DMS53 treated with DMSO at 0.1 percent for 48 hours (cell line): ENCODE measurements at regions not wholly inside any gene's neighbourhood (a gene's known extent, or its start where the extent isn't known, plus 50 kb on each side); places are given as distances from the start of the nearest gene placed in this dataset.

Experiments
- DNase-seq: peaks from one replicate; lab custom pipeline; 2025; ENCODE audit not compliant: unreplicated experiment; lab: John Stamatoyannopoulos, UW

- DNase-seq: no peak
Observed at GRCh38 chr2:199629301-199629700, 171.6 kb upstream of the SATB2 start.

- DNase-seq: peak; percentile 13
Observed at GRCh38 chr2:199627417-199627816, 169.7 kb upstream of the SATB2 start.

GRCh38 chr2:199624958-199625357 is 167.2 kb upstream of the SATB2 start:
- no peak for DNase-seq

- DNase-seq: no peak
Observed at GRCh38 chr2:199612509-199613130, 154.9 kb upstream of the SATB2 start.

GRCh38 chr2:199607914-199608313 is 150.2 kb upstream of the SATB2 start:
- DNase-seq: no peak

- DNase-seq: no peak
Observed at GRCh38 chr2:199606193-199606780, 148.5 kb upstream of the SATB2 start.

GRCh38 chr2:199603721-199604291 is 146.1 kb upstream of the SATB2 start:
- no peak for DNase-seq

GRCh38 chr2:199602896-199603717 is 145.4 kb upstream of the SATB2 start:
- no peak for DNase-seq

- peak; percentile 18 for DNase-seq
Observed at GRCh38 chr2:199602271-199602895, 144.6 kb upstream of the SATB2 start.

GRCh38 chr2:199596549-199596948 is 138.8 kb upstream of the SATB2 start:
- DNase-seq: peak; percentile 60

- no peak for DNase-seq
Observed at GRCh38 chr2:199594443-199594842, 136.7 kb upstream of the SATB2 start.

- no peak for DNase-seq
Observed at GRCh38 chr2:199591826-199592225, 134.1 kb upstream of the SATB2 start.

GRCh38 chr2:199590321-199591203 is 132.8 kb upstream of the SATB2 start:
- DNase-seq: no peak

GRCh38 chr2:199589306-199589705 is 131.6 kb upstream of the SATB2 start:
- DNase-seq: no peak

GRCh38 chr2:199588054-199588453 is 130.3 kb upstream of the SATB2 start:
- DNase-seq: no peak

GRCh38 chr2:199586646-199587045 is 128.9 kb upstream of the SATB2 start:
- DNase-seq: no peak

GRCh38 chr2:199583676-199584075 is 125.9 kb upstream of the SATB2 start:
- DNase-seq: no peak

- DNase-seq: no peak
Observed at GRCh38 chr2:199581935-199582360, 124.2 kb upstream of the SATB2 start.

GRCh38 chr2:199581408-199581807 is 123.7 kb upstream of the SATB2 start:
- no peak for DNase-seq

GRCh38 chr2:199575416-199575815 is 117.7 kb upstream of the SATB2 start:
- DNase-seq: no peak
